ENCODE measurements at regions not wholly inside any gene's neighbourhood (a gene's known extent, or its start where the extent isn't known, plus 50 kb on each side); places are given as distances from the start of the nearest gene placed in this dataset.
"Not testable (repeated sequence)": the region's sequence is repeated elsewhere in the genome, so short reads cannot be mapped to it uniquely, and the experiment has no call there.

- TF ChIP-seq, protein P1, sequence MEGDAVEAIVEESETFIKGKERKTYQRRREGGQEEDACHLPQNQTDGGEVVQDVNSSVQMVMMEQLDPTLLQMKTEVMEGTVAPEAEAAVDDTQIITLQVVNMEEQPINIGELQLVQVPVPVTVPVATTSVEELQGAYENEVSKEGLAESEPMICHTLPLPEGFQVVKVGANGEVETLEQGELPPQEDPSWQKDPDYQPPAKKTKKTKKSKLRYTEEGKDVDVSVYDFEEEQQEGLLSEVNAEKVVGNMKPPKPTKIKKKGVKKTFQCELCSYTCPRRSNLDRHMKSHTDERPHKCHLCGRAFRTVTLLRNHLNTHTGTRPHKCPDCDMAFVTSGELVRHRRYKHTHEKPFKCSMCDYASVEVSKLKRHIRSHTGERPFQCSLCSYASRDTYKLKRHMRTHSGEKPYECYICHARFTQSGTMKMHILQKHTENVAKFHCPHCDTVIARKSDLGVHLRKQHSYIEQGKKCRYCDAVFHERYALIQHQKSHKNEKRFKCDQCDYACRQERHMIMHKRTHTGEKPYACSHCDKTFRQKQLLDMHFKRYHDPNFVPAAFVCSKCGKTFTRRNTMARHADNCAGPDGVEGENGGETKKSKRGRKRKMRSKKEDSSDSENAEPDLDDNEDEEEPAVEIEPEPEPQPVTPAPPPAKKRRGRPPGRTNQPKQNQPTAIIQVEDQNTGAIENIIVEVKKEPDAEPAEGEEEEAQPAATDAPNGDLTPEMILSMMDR (IDR thresholded peaks at IDR 0.05; ENCODE audit: extremely low read depth, missing control alignments) = no peak
- DNase-seq (ENCODE audit: low spot score) = no peak
Observed at GRCh38 chr7:42642699-42643098, 269.2 kb downstream of the C7orf25 start.

GRCh38 chr7:42639930-42640329 lies 271.9 kb downstream of the C7orf25 start:
- TF ChIP-seq, protein P1 (IDR thresholded peaks at IDR 0.05; ENCODE audit: extremely low read depth, missing control alignments) = no peak
- DNase-seq (ENCODE audit: low spot score) = no peak

- DNase-seq (ENCODE audit: low spot score) = not testable (repeated sequence)
Observed at GRCh38 chr7:42636380-42636779, 275.5 kb downstream of the C7orf25 start.

DNA sequence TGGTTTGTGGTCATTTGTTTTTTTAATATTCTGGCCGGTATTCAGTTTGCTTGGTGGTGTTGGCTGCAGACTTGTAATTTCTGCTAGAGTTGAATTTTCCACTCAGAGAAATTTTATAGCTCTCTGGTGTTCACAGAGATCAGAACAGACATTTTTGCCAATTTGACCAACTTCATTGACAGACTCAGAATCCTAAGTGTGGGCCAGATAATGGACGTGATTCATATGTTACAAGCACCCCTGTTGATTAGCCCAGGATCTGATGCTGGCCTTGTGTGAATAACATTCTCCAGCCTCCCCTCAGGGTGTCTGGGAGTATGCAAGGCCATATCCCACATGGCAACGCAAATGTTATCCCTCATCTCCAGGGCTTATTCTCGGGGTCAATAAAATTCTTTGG lies 283.8 kb downstream of the C7orf25 start:
- TF ChIP-seq, protein P1 (IDR thresholded peaks at IDR 0.05; ENCODE audit: extremely low read depth, missing control alignments) = no peak
- DNase-seq (ENCODE audit: low spot score) = no peak

DNA sequence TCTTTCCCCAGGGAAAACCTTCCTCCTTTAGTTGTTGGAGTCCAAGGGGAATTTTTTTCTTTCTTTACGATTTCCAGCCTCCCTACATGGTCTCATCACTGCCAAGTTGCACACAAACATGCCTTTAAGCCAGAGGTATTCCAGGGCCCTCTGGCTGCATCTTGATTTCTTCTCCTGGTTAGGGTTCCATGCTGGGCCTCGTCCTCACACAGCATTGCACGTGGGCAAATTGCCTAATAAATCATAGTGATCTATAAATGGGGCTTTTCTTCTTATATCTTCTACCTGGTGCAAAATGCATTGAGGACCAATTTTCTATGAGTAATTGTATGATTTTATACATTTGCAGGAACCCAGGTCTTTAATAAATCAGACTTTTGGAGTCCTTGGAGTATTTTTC lies 284.2 kb downstream of the C7orf25 start:
- no peak for DNase-seq (ENCODE audit: low spot score)
- TF ChIP-seq, protein P1 (IDR thresholded peaks at IDR 0.05; ENCODE audit: extremely low read depth, missing control alignments) = no peak

DNA sequence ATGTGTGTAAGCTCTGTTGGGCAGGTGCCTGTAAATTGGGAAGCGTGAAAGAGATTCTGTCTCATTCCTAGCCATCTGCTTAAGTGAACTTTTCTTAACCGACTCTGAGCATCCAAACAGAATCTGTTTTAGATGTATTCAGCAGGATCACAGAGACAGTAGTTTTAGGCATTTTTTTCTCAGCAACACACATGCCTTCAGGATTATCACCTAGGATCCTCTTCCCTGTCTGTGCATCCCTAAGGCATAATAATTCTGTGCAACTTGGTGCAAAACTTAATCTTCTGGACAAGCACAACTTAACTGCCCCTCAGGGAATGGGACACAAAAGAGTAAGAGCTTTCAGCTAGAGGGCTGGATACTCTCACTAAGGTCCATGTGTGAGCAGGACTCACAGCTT lies 284.8 kb downstream of the C7orf25 start:
- TF ChIP-seq, protein P1 (IDR thresholded peaks at IDR 0.05; ENCODE audit: extremely low read depth, missing control alignments) = no peak
- no peak for DNase-seq (ENCODE audit: low spot score)

- DNase-seq (ENCODE audit: low spot score) = no peak
- TF ChIP-seq, protein P1 (IDR thresholded peaks at IDR 0.05; ENCODE audit: extremely low read depth, missing control alignments) = no peak
Observed at GRCh38 chr7:42625421-42625820, 286.4 kb downstream of the C7orf25 start.

DNA sequence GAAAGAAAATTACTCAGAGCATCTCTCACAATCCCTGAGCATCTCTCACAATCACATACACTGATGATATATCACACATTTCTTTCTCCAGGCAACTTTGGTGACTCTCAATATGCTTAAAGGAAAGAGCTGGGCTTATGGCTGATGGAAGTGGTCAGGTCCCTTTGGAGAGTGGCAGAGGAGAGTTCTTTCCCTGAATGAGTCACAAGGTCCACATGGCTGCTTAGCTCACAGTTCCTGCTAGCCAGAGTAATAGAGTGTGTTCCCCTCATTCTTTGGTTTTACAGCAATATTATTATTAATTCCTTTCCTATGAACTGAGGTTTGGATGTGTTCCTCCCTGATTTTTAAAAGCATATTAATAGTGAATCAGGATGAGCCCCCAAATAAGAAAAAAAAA lies 287.4 kb downstream of the C7orf25 start:
- no peak for DNase-seq (ENCODE audit: low spot score)
- TF ChIP-seq, protein P1 (IDR thresholded peaks at IDR 0.05; ENCODE audit: extremely low read depth, missing control alignments) = no peak
